H1 (cell line): ENCODE measurements at regions not wholly inside any gene's neighbourhood (a gene's known extent, or its start where the extent isn't known, plus 50 kb on each side); places are given as distances from the start of the nearest gene placed in this dataset.

Experiments
- CTCF ChIA-PET: fragments of 300-600 bp; sonication (Branson Sonifier 250); formaldehyde crosslinking; loops from one replicate; lab custom pipeline; 2021; ENCODE audit not compliant: partially characterized antibody; lab: Charles Lee
- POLR2A ChIA-PET: fragments of 300-600 bp; sonication (Branson Sonifier 250); formaldehyde crosslinking; loops from one replicate; lab custom pipeline; 2021; ENCODE audit warnings: inconsistent platforms; ENCODE audit not compliant: partially characterized antibody; lab: Charles Lee
- DNase-seq, 2 experiments: peaks; one replicate each; pipeline versions ENCODE4 v3.0.0 to v3.0.0-alpha.2; 2010 to 2022; ENCODE audit warnings: low spot score in 2 of 2, low read depth in 1 of 2, mixed read lengths in 1 of 2
- FAIRE-seq: peaks from 2 replicates; lab custom pipeline; 2011; peaks lifted over from hg19 to GRCh38; lab: Jason Lieb, UNC
- H2AFZ ChIP-seq: 2 replicates; pipeline ENCODE4 v1.8.1; 2012; ENCODE audit warnings: low read length, inconsistent platforms
- H2AK5ac ChIP-seq: 2 replicates; pipeline ENCODE4 v1.6.1; 2013; ENCODE audit warnings: low read depth, low read length
- H2BK120ac ChIP-seq: replicated peaks from 2 replicates; pipeline ENCODE3; 2013; ENCODE audit warnings: low read depth, low read length, inconsistent platforms
- H2BK12ac ChIP-seq: 2 replicates; pipeline ENCODE4 v1.6.1; 2013; ENCODE audit warnings: low read depth, low read length
- H2BK15ac ChIP-seq: 2 replicates; pipeline ENCODE4 v1.6.1; 2013; ENCODE audit warnings: low read length
- H2BK20ac ChIP-seq: 2 replicates; pipeline ENCODE4 v1.6.1; 2013; ENCODE audit warnings: low read length
- H2BK5ac ChIP-seq: 2 replicates; pipeline ENCODE4 v1.6.1; 2013; ENCODE audit warnings: low read depth, low read length
- H3K14ac ChIP-seq: 2 replicates; pipeline ENCODE4 v1.6.1; 2013; ENCODE audit warnings: inconsistent platforms; ENCODE audit not compliant: insufficient read length
- H3K18ac ChIP-seq: 2 replicates; pipeline ENCODE4 v1.6.1; 2013; ENCODE audit warnings: low read length; ENCODE audit errors: extremely low read depth
- H3K23ac ChIP-seq: 2 replicates; pipeline ENCODE4 v1.6.1; 2013; ENCODE audit warnings: inconsistent platforms; ENCODE audit not compliant: insufficient read length
- H3K23me2 ChIP-seq: 2 replicates; pipeline ENCODE4 v1.6.1; 2013; ENCODE audit warnings: low read depth, low read length
- H3K27ac ChIP-seq: 2 replicates; pipeline ENCODE4 v1.6.1; 2011; ENCODE audit warnings: low read depth, low read length, inconsistent platforms
- H3K27me3 ChIP-seq, 4 experiments: replicated peaks in 1 of 4; 1 replicate in 1 of 4; 2 replicates in 3 of 4; pipeline versions ENCODE4 v1.6.1 to v1.8.1; 2011 to 2013; ENCODE audit warnings: low read length in 3 of 4, mild to moderate bottlenecking in 3 of 4, inconsistent platforms in 2 of 4, mixed read lengths in 2 of 4, moderate library complexity in 1 of 4; ENCODE audit not compliant: control insufficient read depth in 3 of 4, insufficient read depth in 3 of 4; ENCODE audit errors: extremely low read depth in 1 of 4
- H3K36me3 ChIP-seq, 4 experiments: 2 replicates each; pipeline versions ENCODE4 v1.6.1 to v1.8.1; 2011 to 2013; ENCODE audit warnings: mild to moderate bottlenecking in 4 of 4, low read length in 3 of 4, moderate library complexity in 2 of 4, control low read depth in 1 of 4, inconsistent platforms in 1 of 4; ENCODE audit not compliant: insufficient read depth in 4 of 4, control insufficient read depth in 2 of 4
- H3K4ac ChIP-seq: replicated peaks from 2 replicates; pipeline ENCODE3; 2013; ENCODE audit warnings: low read length, low read depth, mixed read lengths, inconsistent platforms; ENCODE audit not compliant: insufficient read length
- H3K4me1 ChIP-seq, 4 experiments: replicated peaks in 1 of 4; 1 replicate in 1 of 4; 2 replicates in 3 of 4; pipeline versions ENCODE4 v1.6.1 to v1.8.1; 2011 to 2013; ENCODE audit warnings: low read length in 3 of 4, inconsistent platforms in 2 of 4, mixed read lengths in 1 of 4; ENCODE audit not compliant: insufficient read depth in 4 of 4, control insufficient read depth in 3 of 4
- H3K4me2 ChIP-seq, 2 experiments: 2 replicates each; pipeline versions ENCODE4 v1.6.1 to v1.8.1; 2011 to 2013; ENCODE audit warnings: low read depth in 2 of 2, low read length in 2 of 2, control low read depth in 1 of 2, inconsistent platforms in 1 of 2, mild to moderate bottlenecking in 1 of 2; ENCODE audit not compliant: insufficient read depth in 1 of 2
- H3K4me3 ChIP-seq, 4 experiments: fragments of 200-600, 300-600 bp in 1 of 4; sonication (generic), shearing (Covaris generic), sonication (Bioruptor Twin) in 1 of 4; 2 replicates each; pipeline versions ENCODE4 v1.5.1 to v1.8.1; 2011 to 2016; ENCODE audit warnings: low read length in 4 of 4, low read depth in 3 of 4, control low read depth in 2 of 4, inconsistent platforms in 2 of 4, mild to moderate bottlenecking in 2 of 4, mixed read lengths in 1 of 4, moderate library complexity in 1 of 4; ENCODE audit not compliant: insufficient read depth in 2 of 4; ENCODE audit errors: extremely low read depth in 1 of 4
- H3K56ac ChIP-seq: replicated peaks from 2 replicates; pipeline ENCODE3; 2013; ENCODE audit warnings: low read depth, mild to moderate bottlenecking, mixed read lengths, low read length, inconsistent platforms; ENCODE audit not compliant: insufficient read length
- H3K79me1 ChIP-seq: 2 replicates; pipeline ENCODE4 v1.6.1; 2013; ENCODE audit warnings: low read depth, low read length, control low read depth
- H3K79me2 ChIP-seq, 2 experiments: 2 replicates each; pipeline versions ENCODE4 v1.6.1 to v1.8.1; 2012 to 2013; ENCODE audit warnings: low read length in 2 of 2, mild to moderate bottlenecking in 2 of 2, inconsistent platforms in 1 of 2; ENCODE audit not compliant: insufficient read depth in 2 of 2, control insufficient read depth in 1 of 2
- H3K9ac ChIP-seq, 4 experiments: replicated peaks in 1 of 4; 1 replicate in 1 of 4; 2 replicates in 3 of 4; pipeline versions ENCODE4 v1.6.1 to v1.8.1; 2011 to 2013; ENCODE audit warnings: low read depth in 3 of 4, low read length in 3 of 4, control low read depth in 2 of 4, mild to moderate bottlenecking in 2 of 4, moderate library complexity in 2 of 4, inconsistent platforms in 1 of 4; ENCODE audit errors: extremely low read depth in 1 of 4
- H3K9me3 ChIP-seq, 2 experiments: 2 replicates each; pipeline versions ENCODE4 v1.6.1 to v1.8.1; 2012 to 2013; ENCODE audit warnings: mild to moderate bottlenecking in 2 of 2, moderate library complexity in 2 of 2, control low read depth in 1 of 2, inconsistent platforms in 1 of 2, low read depth in 1 of 2, low read length in 1 of 2, mixed read lengths in 1 of 2; ENCODE audit not compliant: insufficient read depth in 2 of 2
- H4K20me1 ChIP-seq, 2 experiments: replicated peaks in 1 of 2; 2 replicates each; pipeline versions ENCODE3 to v1.8.1; 2011 to 2013; ENCODE audit warnings: inconsistent platforms in 2 of 2, low read length in 2 of 2, mild to moderate bottlenecking in 1 of 2; ENCODE audit not compliant: insufficient read depth in 2 of 2, control insufficient read depth in 1 of 2
- H4K5ac ChIP-seq: 2 replicates; pipeline ENCODE4 v1.6.1; 2013; ENCODE audit warnings: low read length, low read depth, mixed read lengths, inconsistent platforms; ENCODE audit not compliant: insufficient read length
- H4K8ac ChIP-seq: 2 replicates; pipeline ENCODE4 v1.8.0; 2013; ENCODE audit warnings: mild to moderate bottlenecking, moderate library complexity, low read length, inconsistent platforms; ENCODE audit not compliant: insufficient read depth; ENCODE audit errors: extremely low read depth
- H4K91ac ChIP-seq: replicated peaks from 2 replicates; pipeline ENCODE3; 2013; ENCODE audit warnings: low read length, mixed read lengths, inconsistent platforms; ENCODE audit not compliant: insufficient read length
- CBX5 ChIP-seq: fragments of 300-800, 300-1000 bp; sonication (generic); IDR thresholded peaks from 2 replicates; pipeline ENCODE4 v1.7.1; 2016; ENCODE audit warnings: antibody characterized with exemption, low read length, low read depth
- CEBPB ChIP-seq: IDR thresholded peaks from 2 replicates; pipeline ENCODE4 v1.6.1; 2012; ENCODE audit warnings: low read depth, low read length
- CTBP2 ChIP-seq: IDR thresholded peaks from 2 replicates; pipeline ENCODE4 v1.7.0; 2011; ENCODE audit warnings: borderline replicate concordance, mild to moderate bottlenecking, moderate library complexity, mixed read lengths, low read length; ENCODE audit not compliant: insufficient read depth, insufficient read length
- NRF1 ChIP-seq: IDR thresholded peaks from 2 replicates; pipeline ENCODE4 v1.6.1; 2011; ENCODE audit warnings: mild to moderate bottlenecking, low read depth, low read length, improper control_type of control experiment
- POLR2A ChIP-seq, 2 experiments: IDR thresholded peaks; 1 replicate in 1 of 2; 2 replicates in 1 of 2; pipeline ENCODE4 v1.6.1; 2011; ENCODE audit warnings: low read depth in 2 of 2, low read length in 2 of 2, mild to moderate bottlenecking in 2 of 2; ENCODE audit errors: control extremely low read depth in 1 of 2
- SP2 ChIP-seq: IDR thresholded peaks from 2 replicates; pipeline ENCODE4 v1.6.1; 2012; ENCODE audit warnings: mild to moderate bottlenecking, low read length, inconsistent platforms
- WGBS, 2 experiments: shearing (Covaris generic) in 1 of 2; methylation state at CpG; one replicate each; pipeline versions ENCODE4 v1.1.6 to v1.1.7; 2013 to 2015; ENCODE audit warnings: low lambda C conversion rate in 2 of 2, mixed read lengths in 2 of 2, inconsistent platforms in 1 of 2, low coverage in 1 of 2, missing lambda C conversion rate in 1 of 2; ENCODE audit not compliant: insufficient replicate concordance in 2 of 2, insufficient coverage in 1 of 2, insufficient read length in 1 of 2; ENCODE audit errors: extremely low coverage in 1 of 2, missing lambda C conversion rate in 1 of 2; 5-methylcytosine and 5-hydroxymethylcytosine counted together

DNA sequence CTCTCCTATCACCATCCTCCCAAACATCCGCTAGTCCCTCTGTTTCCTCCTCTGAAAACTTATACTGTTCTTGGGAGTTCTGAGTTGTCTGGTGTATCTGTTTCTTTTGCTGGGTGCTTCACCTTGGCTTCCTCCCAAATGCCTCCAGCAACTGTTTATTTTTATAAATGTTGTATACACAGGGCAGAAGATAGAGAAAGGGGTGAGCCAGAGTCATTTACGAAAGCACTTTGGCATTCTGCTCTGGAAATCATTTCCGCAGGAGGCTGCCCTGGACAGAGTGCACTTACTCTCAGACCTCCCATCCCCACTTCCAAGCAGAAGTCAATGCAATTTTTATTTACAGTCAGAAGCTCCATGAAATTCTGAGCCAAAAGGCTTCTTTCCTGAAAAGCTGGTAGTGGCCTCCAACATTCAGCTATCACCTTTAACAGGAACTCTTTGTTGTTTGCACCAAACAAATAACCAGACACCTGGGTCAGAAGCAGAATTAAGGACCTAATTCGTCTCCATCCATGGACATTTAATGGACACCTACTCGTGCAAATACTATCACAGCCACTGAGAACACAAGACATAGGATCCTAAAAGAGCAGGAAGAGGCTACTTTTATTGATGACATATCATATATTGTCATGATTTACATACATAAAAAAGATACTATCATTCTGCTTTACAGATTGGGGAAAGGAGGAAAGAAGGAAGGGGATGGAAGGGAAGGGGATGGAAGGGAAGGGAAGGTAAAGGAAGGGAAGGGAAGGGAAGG, 229.5 kb upstream of the PAPPA start:
- Histone ChIP-seq H3K79me1 (no peaks in the 10 kb centered on the region), H2BK15ac (no peak overlapping the region), H2BK20ac (no peak overlapping the region), H2BK5ac (no peak overlapping the region), H3K4me1 (no peaks in the 10 kb centered on the region), H3K23me2 (no peaks in the 10 kb centered on the region; the same call in 1 of the 2 replicates), H2AFZ (no peak overlapping the region), H4K91ac (no peak overlapping the region), H3K56ac (no peak overlapping the region), H3K9ac (no peak overlapping the region), H3K14ac (no peak overlapping the region), H3K9me3 (no peaks in the 10 kb centered on the region), H4K20me1 (no peaks in the 10 kb centered on the region), H3K4me3 (no peak overlapping the region), H3K36me3 (no peaks in the 10 kb centered on the region), H3K18ac (no peak overlapping the region), H4K5ac (no peak overlapping the region), H3K4me2 (no peak overlapping the region), H4K8ac (no peak overlapping the region), H3K27me3 (no peaks in the 10 kb centered on the region), H3K27ac (no peak overlapping the region), H3K23ac (no peak overlapping the region), H2AK5ac (no peak overlapping the region), H2BK120ac (no peak overlapping the region), H2BK12ac (no peak overlapping the region), H3K79me2 (no peaks in the 10 kb centered on the region), H3K4ac (no peak overlapping the region)
- DNase-seq (no peak), FAIRE-seq (no peak)
- POLR2A ChIA-PET: no interaction called here
- CTCF ChIA-PET: no interaction called here
- WGBS, 2 experiments: 78% methylated on average over 5 of the region's 5 CpGs; no CpG with 5 or more reads in 1 of the 2 experiments
- TF ChIP-seq CTBP2 (no peak), NRF1 (no peak), CBX5 (no peak), CEBPB (no peak), POLR2A (IDR thresholded peaks at IDR 0.05; ENCODE audit: control extremely low read depth in 1 of 2, low read depth in 2 of 2, low read length in 2 of 2) (no peak), SP2 (no peak)
